Mesenchymal stem cell (in vitro differentiated cells and primary cell): ENCODE measurements at regions not wholly inside any gene's neighbourhood (a gene's known extent, or its start where the extent isn't known, plus 50 kb on each side); places are given as distances from the start of the nearest gene placed in this dataset.

ENCODE experiments used
- DNase-seq: peaks from one replicate; pipeline ENCODE4 v3.0.0-alpha.2; 2013
- H2AFZ ChIP-seq: one replicate; pipeline ENCODE4 v1.6.1; 2013; ENCODE audit warnings: low read depth, mild to moderate bottlenecking, control low read depth, inconsistent platforms, low read length, moderate library complexity
- H2AK5ac ChIP-seq: 2 replicates; pipeline ENCODE4 v1.6.1; 2013; ENCODE audit warnings: low read length, moderate library complexity, mild to moderate bottlenecking, inconsistent platforms; ENCODE audit not compliant: severe bottlenecking
- H2BK120ac ChIP-seq: one replicate; pipeline ENCODE4 v1.6.1; 2013; ENCODE audit warnings: low read depth, mild to moderate bottlenecking, inconsistent platforms, low read length, moderate library complexity
- H2BK12ac ChIP-seq, 2 experiments: one replicate each; pipeline ENCODE4 v1.6.1; 2013; ENCODE audit warnings: inconsistent platforms in 2 of 2, low read length in 2 of 2, mild to moderate bottlenecking in 2 of 2, moderate library complexity in 2 of 2, control low read depth in 1 of 2
- H2BK15ac ChIP-seq: one replicate; pipeline ENCODE4 v1.6.1; 2013; ENCODE audit warnings: mild to moderate bottlenecking, low read depth, inconsistent platforms; ENCODE audit not compliant: poor library complexity, severe bottlenecking
- H2BK5ac ChIP-seq: 2 replicates; pipeline ENCODE4 v1.6.1; 2013; ENCODE audit warnings: low read depth, mild to moderate bottlenecking, low read length, control low read depth, inconsistent platforms; ENCODE audit not compliant: poor library complexity, severe bottlenecking
- H3K14ac ChIP-seq, 2 experiments: one replicate each; pipeline ENCODE4 v1.6.1; 2013; ENCODE audit warnings: inconsistent platforms in 2 of 2, low read length in 2 of 2, control low read depth in 1 of 2, mild to moderate bottlenecking in 1 of 2, moderate library complexity in 1 of 2
- H3K18ac ChIP-seq, 2 experiments: one replicate each; pipeline ENCODE4 v1.6.1; 2013; ENCODE audit warnings: inconsistent platforms in 2 of 2, low read length in 2 of 2, control low read depth in 1 of 2, low read depth in 1 of 2, mild to moderate bottlenecking in 1 of 2
- H3K23ac ChIP-seq, 2 experiments: one replicate each; pipeline ENCODE4 v1.6.1; 2013; ENCODE audit warnings: inconsistent platforms in 2 of 2, low read length in 2 of 2, mild to moderate bottlenecking in 2 of 2, moderate library complexity in 2 of 2, control low read depth in 1 of 2
- H3K27ac ChIP-seq: 2 replicates; pipeline ENCODE4 v1.5.1; 2013; ENCODE audit warnings: mild to moderate bottlenecking, moderate library complexity, low read length, control low read depth, inconsistent platforms; ENCODE audit not compliant: poor library complexity, severe bottlenecking
- H3K27me3 ChIP-seq, 2 experiments: 2 replicates each; pipeline versions ENCODE4 v1.6.1 to v1.7.0; 2013; ENCODE audit warnings: low read length in 2 of 2, mild to moderate bottlenecking in 2 of 2, moderate library complexity in 2 of 2, control low read depth in 1 of 2, inconsistent platforms in 1 of 2; ENCODE audit not compliant: control insufficient read depth in 1 of 2, insufficient read depth in 1 of 2
- H3K36me3 ChIP-seq, 2 experiments: 2 replicates each; pipeline versions ENCODE4 v1.6.1 to v1.7.0; 2013; ENCODE audit warnings: low read length in 2 of 2, control low read depth in 1 of 2, inconsistent platforms in 1 of 2, low read depth in 1 of 2, mild to moderate bottlenecking in 1 of 2; ENCODE audit not compliant: insufficient read depth in 2 of 2, control insufficient read depth in 1 of 2
- H3K4ac ChIP-seq, 2 experiments: one replicate each; pipeline ENCODE4 v1.6.1; 2013; ENCODE audit warnings: inconsistent platforms in 2 of 2, low read length in 2 of 2, mild to moderate bottlenecking in 2 of 2, moderate library complexity in 2 of 2, control low read depth in 1 of 2, low read depth in 1 of 2
- H3K4me1 ChIP-seq: 2 replicates; pipeline ENCODE4 v1.6.1; 2013; ENCODE audit warnings: low read depth, low read length, control low read depth; ENCODE audit not compliant: control insufficient read depth, insufficient read depth
- H3K4me2 ChIP-seq: 2 replicates; pipeline ENCODE4 v1.6.1; 2013; ENCODE audit warnings: low read length, mild to moderate bottlenecking, inconsistent platforms; ENCODE audit not compliant: poor library complexity, severe bottlenecking
- H3K4me3 ChIP-seq, 2 experiments: 2 replicates each; pipeline versions ENCODE4 v1.5.1 to v1.7.0; 2013; ENCODE audit warnings: low read length in 2 of 2, mild to moderate bottlenecking in 2 of 2, control low read depth in 1 of 2, low read depth in 1 of 2; ENCODE audit not compliant: insufficient read depth in 1 of 2
- H3K79me1 ChIP-seq: replicated peaks from 2 replicates; pipeline ENCODE4 v1.6.1; 2013; ENCODE audit warnings: mild to moderate bottlenecking, control low read depth, low read length, inconsistent platforms; ENCODE audit not compliant: poor library complexity, severe bottlenecking
- H3K9ac ChIP-seq: 2 replicates; pipeline ENCODE4 v1.7.0; 2013; ENCODE audit warnings: mild to moderate bottlenecking, low read length, moderate library complexity
- H3K9me3 ChIP-seq: 2 replicates; pipeline ENCODE4 v1.7.0; 2013; ENCODE audit warnings: mild to moderate bottlenecking, low read length; ENCODE audit not compliant: control insufficient read depth
- H4K8ac ChIP-seq: one replicate; pipeline ENCODE4 v1.6.1; 2013; ENCODE audit warnings: inconsistent platforms, mild to moderate bottlenecking, low read length, moderate library complexity
- H4K91ac ChIP-seq: one replicate; pipeline ENCODE4 v1.6.1; 2013; ENCODE audit warnings: mild to moderate bottlenecking, low read length, inconsistent platforms
- WGBS: methylation state at CpG from one replicate; pipeline ENCODE4 v1.1.7; 2013; ENCODE audit warnings: mixed read lengths; 5-methylcytosine and 5-hydroxymethylcytosine counted together

DNA sequence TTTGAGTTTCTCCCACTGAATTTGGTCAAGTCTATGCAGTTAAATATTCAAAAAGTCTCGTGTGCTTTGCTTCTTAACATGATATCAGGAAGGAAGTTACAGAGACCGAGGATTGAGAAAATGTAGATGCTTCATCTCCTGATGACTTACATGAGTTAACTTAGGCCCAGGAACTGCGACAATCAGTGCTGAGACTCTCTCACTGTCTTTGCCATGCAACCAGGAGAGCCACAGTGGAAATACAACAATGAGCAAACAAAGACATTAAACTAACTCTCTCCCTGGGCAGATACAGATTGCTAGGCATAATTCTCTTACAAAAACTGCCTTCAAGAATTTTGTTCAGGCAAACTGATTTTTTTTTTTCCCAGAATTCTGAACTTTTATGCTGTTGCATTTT, 440.6 kb upstream of the EPHA7 start:
- DNase-seq = no peak
- H3K4me1 ChIP-seq = no peaks in the 10 kb centered on the region
- 63% methylated on average over 3 of the region's 3 CpGs for WGBS
- no peak overlapping the region for H4K8ac ChIP-seq
- H3K36me3 ChIP-seq = no peaks in the 10 kb centered on the region
- H4K91ac ChIP-seq = no peak overlapping the region
- no peak overlapping the region for H3K4me2 ChIP-seq
- H3K9ac ChIP-seq = no peak overlapping the region
- no peak overlapping the region for H3K4ac ChIP-seq
- H2BK5ac ChIP-seq = no peak overlapping the region
- H3K14ac ChIP-seq = no peak overlapping the region
- no peak overlapping the region for H3K27ac ChIP-seq
- no peak overlapping the region for H2AFZ ChIP-seq
- H3K23ac ChIP-seq = no peak overlapping the region
- H3K4me3 ChIP-seq = no peak overlapping the region
- no peak overlapping the region for H2AK5ac ChIP-seq
- H2BK120ac ChIP-seq = peak overlapping the region; percentile 5
- no peak overlapping the region for H2BK12ac ChIP-seq
- H3K9me3 ChIP-seq = peaks cover 2% of the 10 kb centered on the region
- H3K27me3 ChIP-seq = no peaks in the 10 kb centered on the region
- H3K79me1 ChIP-seq = no peaks in the 10 kb centered on the region
- no peak overlapping the region for H3K18ac ChIP-seq
- H2BK15ac ChIP-seq = no peak overlapping the region

DNA sequence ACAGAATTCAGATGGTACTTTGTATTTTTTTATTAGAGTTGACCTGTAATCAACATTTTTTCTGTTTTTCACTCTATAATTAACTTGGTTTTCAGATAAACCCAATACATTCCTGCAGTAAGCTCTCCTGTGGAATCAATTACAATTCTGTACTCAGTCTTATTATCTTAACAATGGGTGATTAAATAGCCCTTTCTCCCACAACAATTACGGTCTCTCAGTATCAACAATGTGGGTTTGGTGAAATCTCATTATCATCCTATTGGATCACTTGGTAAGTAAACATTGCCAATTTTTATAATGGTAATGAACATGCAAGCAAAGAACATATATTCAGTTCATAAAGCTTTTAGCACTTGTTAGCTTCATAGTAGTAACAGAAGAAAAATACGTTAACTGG, 438.9 kb upstream of the EPHA7 start:
- H3K14ac ChIP-seq = no peak overlapping the region
- no peaks in the 10 kb centered on the region for H3K36me3 ChIP-seq
- H2BK12ac ChIP-seq = no peak overlapping the region
- no peak overlapping the region for H3K4me2 ChIP-seq
- no peak overlapping the region for H3K9ac ChIP-seq
- no peak overlapping the region for H2BK15ac ChIP-seq
- H3K9me3 ChIP-seq = peaks cover 7% of the 10 kb centered on the region
- no peaks in the 10 kb centered on the region for H3K27me3 ChIP-seq
- H2AFZ ChIP-seq = no peak overlapping the region
- no peak overlapping the region for H3K4me3 ChIP-seq
- no peak overlapping the region for H3K18ac ChIP-seq
- H3K27ac ChIP-seq = no peak overlapping the region
- no peaks in the 10 kb centered on the region for H3K4me1 ChIP-seq
- no peaks in the 10 kb centered on the region for H3K79me1 ChIP-seq
- no peak overlapping the region for H4K8ac ChIP-seq
- no peak overlapping the region for H2AK5ac ChIP-seq
- H4K91ac ChIP-seq = no peak overlapping the region
- no peak overlapping the region for H2BK5ac ChIP-seq
- no peak overlapping the region for H3K23ac ChIP-seq
- H2BK120ac ChIP-seq = no peak overlapping the region
- DNase-seq = no peak
- WGBS = no CpG with 5 or more reads among the region's 2 CpGs
- no peak overlapping the region for H3K4ac ChIP-seq

DNA sequence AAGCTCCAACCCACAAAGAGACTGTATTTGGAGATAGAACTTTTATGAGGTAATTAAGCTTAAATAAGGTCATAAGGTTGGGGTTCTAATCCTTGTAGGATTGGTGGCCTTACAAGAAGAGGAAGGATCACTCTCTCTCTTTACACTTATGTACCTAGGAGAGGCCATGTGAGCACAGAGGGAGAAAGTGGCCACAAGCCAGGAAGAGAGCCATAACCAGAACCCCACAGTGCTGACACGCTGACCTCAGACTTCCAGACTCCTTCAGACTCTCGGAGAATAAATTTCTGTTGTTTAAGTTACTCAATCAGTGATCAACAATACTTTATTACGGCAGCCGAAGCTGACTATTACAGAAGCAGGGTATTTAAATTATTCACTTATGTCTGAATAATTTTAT, 430.5 kb upstream of the EPHA7 start:
- peak; percentile 50 for DNase-seq
- Histone ChIP-seq H4K8ac (no peak overlapping the region), H3K36me3 (no peaks in the 10 kb centered on the region), H3K14ac (no peak overlapping the region), H2BK12ac (no peak overlapping the region), H3K23ac (no peak overlapping the region), H3K27ac (no peak overlapping the region), H3K27me3 (no peaks in the 10 kb centered on the region), H3K4ac (no peak overlapping the region), H3K18ac (no peak overlapping the region), H2BK15ac (no peak overlapping the region), H2AFZ (no peak overlapping the region), H3K9me3 (peaks cover 4% of the 10 kb centered on the region), H2AK5ac (no peak overlapping the region), H3K9ac (no peak overlapping the region), H3K4me1 (peaks cover 1% of the 10 kb centered on the region), H2BK5ac (no peak overlapping the region), H3K79me1 (no peaks in the 10 kb centered on the region), H4K91ac (no peak overlapping the region), H3K4me3 (no peak overlapping the region), H3K4me2 (no peak overlapping the region), H2BK120ac (no peak overlapping the region)
- no CpG with 5 or more reads among the region's 4 CpGs for WGBS

DNA sequence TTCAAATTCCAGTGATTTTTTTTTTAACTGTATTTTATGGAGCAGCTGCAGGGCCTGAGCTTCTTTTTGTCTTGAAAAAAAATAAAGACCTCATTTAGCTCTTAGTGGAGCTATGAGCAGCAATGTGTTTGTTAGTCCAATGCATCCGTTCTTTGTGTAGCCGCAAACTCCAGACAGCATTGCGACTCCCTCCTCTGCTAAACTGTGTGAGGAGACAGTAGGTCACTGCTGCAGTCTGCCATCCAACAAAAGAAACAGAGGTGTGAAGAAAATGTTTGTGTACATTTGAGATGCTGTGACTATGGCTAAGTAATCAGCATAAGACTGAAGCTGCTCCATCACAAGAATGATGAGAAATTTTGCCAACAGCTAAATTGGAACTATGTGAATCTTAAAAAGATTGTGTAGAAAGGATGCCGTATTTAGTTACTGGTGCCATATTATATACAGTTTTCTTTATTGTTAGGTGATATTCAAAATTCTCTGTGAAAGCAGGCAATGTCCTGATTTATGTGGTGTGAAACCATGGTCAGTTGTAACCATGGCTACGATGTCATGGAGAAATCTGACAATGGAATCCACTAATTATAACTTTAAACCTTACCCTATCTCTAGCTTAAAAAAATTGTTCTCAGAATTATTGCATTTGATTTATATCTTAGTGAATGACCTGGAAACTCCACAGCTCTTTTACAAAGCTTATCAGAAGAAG, 428.8 kb upstream of the EPHA7 start:
- H2BK120ac ChIP-seq = no peak overlapping the region
- H2BK5ac ChIP-seq = no peak overlapping the region
- no peaks in the 10 kb centered on the region for H3K36me3 ChIP-seq
- DNase-seq = no peak
- H2AFZ ChIP-seq = no peak overlapping the region
- no peaks in the 10 kb centered on the region for H3K79me1 ChIP-seq
- no peak overlapping the region for H2BK15ac ChIP-seq
- H3K4me2 ChIP-seq = no peak overlapping the region
- H2BK12ac ChIP-seq = peak overlapping the region in 1 of 2 experiments; percentile 93
- H4K8ac ChIP-seq = no peak overlapping the region
- H3K4ac ChIP-seq = no peak overlapping the region
- no peak overlapping the region for H3K23ac ChIP-seq
- H3K4me1 ChIP-seq = peaks cover 1% of the 10 kb centered on the region
- H3K9ac ChIP-seq = no peak overlapping the region
- no peak overlapping the region for H3K4me3 ChIP-seq
- no peak overlapping the region for H2AK5ac ChIP-seq
- H3K27me3 ChIP-seq = no peaks in the 10 kb centered on the region
- no peak overlapping the region for H3K18ac ChIP-seq
- H3K14ac ChIP-seq = no peak overlapping the region
- WGBS = 94% methylated on average over 4 of the region's 5 CpGs
- H3K9me3 ChIP-seq = no peaks in the 10 kb centered on the region
- no peak overlapping the region for H3K27ac ChIP-seq
- no peak overlapping the region for H4K91ac ChIP-seq
